NCI-H187 (cell line): ENCODE measurements at regions not wholly inside any gene's neighbourhood (a gene's known extent, or its start where the extent isn't known, plus 50 kb on each side); places are given as distances from the start of the nearest gene placed in this dataset.

Source experiments
- DNase-seq, 2 experiments: peaks; one replicate each; lab custom pipeline; 2025; lab: John Stamatoyannopoulos, UW

GRCh38 chr1:37391211-37392011 lies 83.0 kb upstream of the ZC3H12A start:
- DNase-seq: peak; percentile 48 to 63

- no peak for DNase-seq
Observed at GRCh38 chr1:37392051-37392450, 82.3 kb upstream of the ZC3H12A start.

GRCh38 chr1:37393173-37394120 lies 80.9 kb upstream of the ZC3H12A start:
- no peak for DNase-seq

- DNase-seq: no peak
Observed at GRCh38 chr1:37394574-37395464, 79.6 kb upstream of the ZC3H12A start.

GRCh38 chr1:37398096-37398495 lies 76.3 kb upstream of the ZC3H12A start:
- no peak for DNase-seq

GRCh38 chr1:37399205-37399604 lies 75.2 kb upstream of the ZC3H12A start:
- no peak for DNase-seq

GRCh38 chr1:37399830-37400464 lies 74.4 kb upstream of the ZC3H12A start:
- DNase-seq: no peak

GRCh38 chr1:37400466-37401225 lies 73.7 kb upstream of the ZC3H12A start:
- no peak for DNase-seq

- no peak for DNase-seq
Observed at GRCh38 chr1:37403166-37403565, 71.2 kb upstream of the ZC3H12A start.

GRCh38 chr1:37404711-37405110 lies 69.7 kb upstream of the ZC3H12A start:
- DNase-seq: peak; percentile 48 to 57

- peak in 1 of 2 experiments; percentile 24 for DNase-seq
Observed at GRCh38 chr1:37410105-37410504, 64.3 kb upstream of the ZC3H12A start.

GRCh38 chr1:37410815-37411214 lies 63.6 kb upstream of the ZC3H12A start:
- DNase-seq: no peak

GRCh38 chr1:37415611-37416244 lies 58.7 kb upstream of the ZC3H12A start:
- DNase-seq: no peak

GRCh38 chr1:37420456-37420855 lies 53.9 kb upstream of the ZC3H12A start:
- no peak for DNase-seq

GRCh38 chr1:37423810-37424209 lies 50.6 kb upstream of the ZC3H12A start:
- DNase-seq: no peak

GRCh38 chr1:37424523-37424922 lies 49.9 kb upstream of the ZC3H12A start:
- DNase-seq: no peak
